ENCODE measurements at regions not wholly inside any gene's neighbourhood (a gene's known extent, or its start where the extent isn't known, plus 50 kb on each side); places are given as distances from the start of the nearest gene placed in this dataset.

DNA sequence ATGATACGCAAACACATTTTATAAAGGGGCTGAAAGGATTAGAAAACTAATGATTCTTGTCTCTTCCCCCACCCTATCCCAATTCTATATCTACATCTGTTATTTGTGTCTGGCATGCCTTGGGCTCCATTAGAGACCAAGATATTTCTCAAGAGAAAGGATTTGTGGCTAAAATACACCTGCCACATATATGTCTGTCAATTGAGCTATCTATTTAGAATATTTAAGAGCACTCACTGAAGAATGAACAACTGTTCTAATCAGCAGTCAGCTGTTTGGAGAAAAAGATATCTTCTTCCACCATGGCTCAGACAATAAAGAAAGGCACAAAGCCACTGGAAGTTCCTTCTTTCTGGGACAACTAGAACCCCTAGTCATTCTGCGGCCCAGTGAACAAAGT lies 61.7 kb upstream of the LRRN1 start:
- DNase-seq (ENCODE audit: low spot score in 2 of 2) = no peak
- Histone ChIP-seq H3K9me3 (no peaks in the 10 kb centered on the region), H3K4me3 (no peak overlapping the region), H3K27ac (no peak overlapping the region), H3K27me3 (no peaks in the 10 kb centered on the region), H3K4me1 (no peaks in the 10 kb centered on the region), H3K36me3 (no peaks in the 10 kb centered on the region)
- TF ChIP-seq CTCF (IDR thresholded peaks at IDR 0.05) = no peak
- intact Hi-C loops (cut with DNase I) = no loop called here

DNA sequence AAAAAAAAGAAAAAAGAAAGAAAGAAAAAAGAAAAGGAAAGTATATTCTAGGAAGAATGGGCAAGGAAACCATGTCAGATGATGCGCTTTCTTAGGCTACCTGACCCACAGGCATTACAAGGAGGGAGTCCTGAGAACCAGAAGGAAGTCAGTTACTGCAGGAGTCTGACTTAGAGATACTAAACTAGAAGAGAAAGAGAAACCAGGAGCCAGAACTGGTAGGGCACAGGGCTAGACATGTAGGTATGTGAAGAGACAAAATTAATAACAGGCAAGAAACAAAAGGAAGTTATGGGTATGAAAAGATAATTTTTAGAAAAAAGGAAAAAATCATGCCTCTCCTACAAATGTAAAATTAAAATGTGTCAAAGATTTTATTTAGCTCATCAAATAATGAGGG lies 63.3 kb upstream of the LRRN1 start:
- Histone ChIP-seq H3K36me3 (no peaks in the 10 kb centered on the region), H3K4me1 (no peaks in the 10 kb centered on the region), H3K27ac (no peak overlapping the region), H3K4me3 (no peak overlapping the region), H3K9me3 (no peaks in the 10 kb centered on the region), H3K27me3 (no peaks in the 10 kb centered on the region)
- intact Hi-C loops (cut with DNase I) = no loop called here
- no peak for DNase-seq (ENCODE audit: low spot score in 2 of 2)
- no peak for TF ChIP-seq CTCF (IDR thresholded peaks at IDR 0.05)

GRCh38 chr3:3734881-3735280 lies 64.3 kb upstream of the LRRN1 start:
- no peak for TF ChIP-seq CTCF (IDR thresholded peaks at IDR 0.05)
- intact Hi-C loops (cut with DNase I) = no loop called here
- Histone ChIP-seq H3K4me3 (no peak overlapping the region), H3K27me3 (no peaks in the 10 kb centered on the region), H3K27ac (no peak overlapping the region), H3K4me1 (no peaks in the 10 kb centered on the region), H3K9me3 (no peaks in the 10 kb centered on the region), H3K36me3 (no peaks in the 10 kb centered on the region)
- no peak for DNase-seq (ENCODE audit: low spot score in 2 of 2)

DNA sequence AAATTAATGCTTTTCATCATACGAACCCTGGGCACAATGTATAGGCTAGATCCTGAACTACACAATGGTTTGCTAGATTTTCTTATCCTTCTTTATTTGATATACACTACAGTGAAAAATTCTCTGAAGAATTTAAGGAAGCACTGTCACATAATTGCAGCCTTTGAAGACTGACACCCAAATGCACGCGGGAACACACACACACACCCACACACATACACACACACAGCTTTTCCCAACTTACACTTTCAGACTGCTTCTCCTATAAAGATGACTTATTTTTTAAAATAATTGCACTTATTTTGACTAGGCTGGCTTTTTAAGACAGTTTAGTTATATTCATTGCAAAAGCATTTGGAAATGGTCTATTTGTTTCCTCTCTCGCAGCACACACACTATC lies 70.0 kb upstream of the LRRN1 start:
- intact Hi-C loops (cut with DNase I) = no loop called here
- H3K27me3 ChIP-seq = no peaks in the 10 kb centered on the region
- no peak overlapping the region for H3K27ac ChIP-seq
- no peak overlapping the region for H3K4me3 ChIP-seq
- H3K9me3 ChIP-seq = no peaks in the 10 kb centered on the region
- H3K36me3 ChIP-seq = no peaks in the 10 kb centered on the region
- no peaks in the 10 kb centered on the region for H3K4me1 ChIP-seq
- no peak for TF ChIP-seq CTCF (IDR thresholded peaks at IDR 0.05)
- DNase-seq (ENCODE audit: low spot score in 2 of 2) = no peak

- H3K27ac ChIP-seq = no peak overlapping the region
- intact Hi-C loops (cut with DNase I) = no loop called here
- no peaks in the 10 kb centered on the region for H3K4me1 ChIP-seq
- no peak for DNase-seq (ENCODE audit: low spot score in 2 of 2)
- H3K36me3 ChIP-seq = no peaks in the 10 kb centered on the region
- H3K4me3 ChIP-seq = no peak overlapping the region
- H3K27me3 ChIP-seq = no peaks in the 10 kb centered on the region
- H3K9me3 ChIP-seq = no peaks in the 10 kb centered on the region
- TF ChIP-seq CTCF (IDR thresholded peaks at IDR 0.05) = no peak
These were observed 72.7 kb upstream of the LRRN1 start for GRCh38 chr3:3726549-3726948.

DNA sequence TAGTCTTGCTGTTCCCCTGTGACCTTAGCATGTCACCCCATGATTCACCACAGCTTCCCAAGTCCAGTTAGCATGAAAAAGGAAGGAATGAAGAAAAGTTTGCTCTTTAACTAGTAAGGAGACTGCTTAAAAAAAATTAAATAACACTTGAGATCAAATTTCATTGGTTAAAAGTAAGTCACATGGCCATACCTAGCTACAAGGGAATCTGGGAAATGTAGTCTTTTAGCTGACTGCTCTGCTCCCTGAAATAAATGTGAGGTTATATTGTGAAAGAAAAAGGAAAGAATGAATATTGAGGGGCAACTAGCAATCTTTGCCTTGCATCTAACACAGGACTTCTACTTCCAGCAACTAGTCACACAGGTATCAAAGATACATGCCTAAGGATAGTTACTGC lies 84.7 kb upstream of the LRRN1 start:
- H3K27ac ChIP-seq = no peak overlapping the region
- H3K27me3 ChIP-seq = no peaks in the 10 kb centered on the region
- no peak overlapping the region for H3K4me3 ChIP-seq
- no peak for DNase-seq (ENCODE audit: low spot score in 2 of 2)
- TF ChIP-seq CTCF (IDR thresholded peaks at IDR 0.05) = no peak
- H3K4me1 ChIP-seq = no peaks in the 10 kb centered on the region
- no peaks in the 10 kb centered on the region for H3K36me3 ChIP-seq
- intact Hi-C loops (cut with DNase I) = no loop called here
- H3K9me3 ChIP-seq = no peaks in the 10 kb centered on the region
